GM13976 (cell line): ENCODE measurements at regions not wholly inside any gene's neighbourhood (a gene's known extent, or its start where the extent isn't known, plus 50 kb on each side); places are given as distances from the start of the nearest gene placed in this dataset.

Source experiments
- DNase-seq: peaks from one replicate; pipeline ENCODE4 v3.0.0; 2012; ENCODE audit warnings: low spot score
- CTCF ChIP-seq: IDR thresholded peaks from 2 replicates; pipeline ENCODE4 v1.5.1; 2012; ENCODE audit warnings: borderline replicate concordance, mild to moderate bottlenecking; ENCODE audit not compliant: insufficient read depth; ENCODE audit errors: extremely low read depth, missing control alignments, control extremely low read depth
- in situ Hi-C: fragments of 300-500 bp; cut with MboI; formaldehyde crosslinking; loops from one replicate; pipeline ENCODE4 v1.12.0; 2022; ENCODE audit warnings: low sequenced_read_pairs, mixed read lengths, inconsistent platforms; ENCODE audit not compliant: unreplicated experiment

- in situ Hi-C loops = no loop called here
- TF ChIP-seq CTCF = no peak
- no peak for DNase-seq
These were observed 819.6 kb downstream of the RNF144A start for GRCh38 chr2:7736646-7737305.

GRCh38 chr2:7738596-7738995 lies 821.4 kb downstream of the RNF144A start:
- in situ Hi-C loops = no loop called here
- no peak for TF ChIP-seq CTCF
- no peak for DNase-seq

GRCh38 chr2:7740114-7740513 lies 822.9 kb downstream of the RNF144A start:
- in situ Hi-C loops = no loop called here
- no peak for DNase-seq
- no peak for TF ChIP-seq CTCF

GRCh38 chr2:7742301-7742700 lies 825.1 kb downstream of the RNF144A start:
- in situ Hi-C loops = no loop called here
- DNase-seq = no peak
- TF ChIP-seq CTCF = no peak

- in situ Hi-C loops = no loop called here
- no peak for TF ChIP-seq CTCF
- DNase-seq = no peak
These were observed 827.6 kb downstream of the RNF144A start for GRCh38 chr2:7744827-7745226.

- in situ Hi-C loops = no loop called here
- DNase-seq = no peak
- no peak for TF ChIP-seq CTCF
These were observed 828.2 kb downstream of the RNF144A start for GRCh38 chr2:7745369-7745768.

- no peak for DNase-seq
- TF ChIP-seq CTCF = no peak
- in situ Hi-C loops = no loop called here
These were observed 831.7 kb downstream of the RNF144A start for GRCh38 chr2:7748717-7749415.
